GM18508 (cell line): ENCODE measurements at regions not wholly inside any gene's neighbourhood (a gene's known extent, or its start where the extent isn't known, plus 50 kb on each side); places are given as distances from the start of the nearest gene placed in this dataset.

Experiments
- ATAC-seq: cut with Tn5 transposase; IDR thresholded peaks from one replicate; pipeline ENCODE4 v1.9.1; 2021; ENCODE audit warnings: moderate number of reproducible peaks; ENCODE audit not compliant: insufficient read depth, unreplicated experiment

- peak; percentile 72 for ATAC-seq
Measured at GRCh38 chr2:47654790-47655562, 84.2 kb upstream of the KCNK12 start.

- ATAC-seq, result no peak
Measured at GRCh38 chr2:47653902-47654789, 83.4 kb upstream of the KCNK12 start.

GRCh38 chr2:47653036-47653435 is 82.3 kb upstream of the KCNK12 start:
- no peak for ATAC-seq

- no peak for ATAC-seq
Measured at GRCh38 chr2:47652061-47652690, 81.4 kb upstream of the KCNK12 start.

GRCh38 chr2:47651296-47651695 is 80.5 kb upstream of the KCNK12 start:
- ATAC-seq, result no peak

GRCh38 chr2:47650001-47650535 is 79.3 kb upstream of the KCNK12 start:
- ATAC-seq, result no peak

- ATAC-seq, result no peak
Measured at GRCh38 chr2:47645246-47645645, 74.5 kb upstream of the KCNK12 start.

GRCh38 chr2:47644351-47644750 is 73.6 kb upstream of the KCNK12 start:
- no peak for ATAC-seq

- ATAC-seq, result no peak
Measured at GRCh38 chr2:47641366-47641765, 70.6 kb upstream of the KCNK12 start.

GRCh38 chr2:47640356-47640755 is 69.6 kb upstream of the KCNK12 start:
- no peak for ATAC-seq

- no peak for ATAC-seq
Measured at GRCh38 chr2:47639467-47639866, 68.7 kb upstream of the KCNK12 start.

- ATAC-seq, result no peak
Measured at GRCh38 chr2:47638430-47638829, 67.6 kb upstream of the KCNK12 start.

GRCh38 chr2:47636596-47637264 is 65.9 kb upstream of the KCNK12 start:
- no peak for ATAC-seq

GRCh38 chr2:47636176-47636575 is 65.4 kb upstream of the KCNK12 start:
- ATAC-seq, result no peak

GRCh38 chr2:47632754-47633153 is 62.0 kb upstream of the KCNK12 start:
- ATAC-seq, result no peak

GRCh38 chr2:47631792-47632398 is 61.1 kb upstream of the KCNK12 start:
- ATAC-seq, result no peak

GRCh38 chr2:47631306-47631705 is 60.5 kb upstream of the KCNK12 start:
- ATAC-seq, result no peak

- ATAC-seq, result no peak
Measured at GRCh38 chr2:47629501-47630460, 59.0 kb upstream of the KCNK12 start.

- no peak for ATAC-seq
Measured at GRCh38 chr2:47628904-47629303, 58.1 kb upstream of the KCNK12 start.
